ENCODE measurements at regions not wholly inside any gene's neighbourhood (a gene's known extent, or its start where the extent isn't known, plus 50 kb on each side); places are given as distances from the start of the nearest gene placed in this dataset.

GRCh38 chr3:72429589-72430353 lies 418.5 kb downstream of the SHQ1 start:
- no peak for TF ChIP-seq POLR2A (IDR thresholded peaks at IDR 0.05)
- no peak for TF ChIP-seq CTCF (IDR thresholded peaks at IDR 0.05 in 4 of 5, conservative IDR thresholded peaks at IDR 0.05 in 1 of 5)

Data from gastrocnemius medialis (tissue), 4 donors.